HG02588 (cell line): ENCODE measurements at regions not wholly inside any gene's neighbourhood (a gene's known extent, or its start where the extent isn't known, plus 50 kb on each side); places are given as distances from the start of the nearest gene placed in this dataset.

Experiments used
- ATAC-seq: cut with Tn5 transposase; IDR thresholded peaks from one replicate; pipeline ENCODE4 v1.9.1; 2021; ENCODE audit warnings: mild to moderate bottlenecking, moderate library complexity; ENCODE audit not compliant: unreplicated experiment

- no peak for ATAC-seq
These were observed 64.1 kb upstream of the FOXC1 start for GRCh38 chr6:1545654-1546053.

- ATAC-seq, result no peak
These were observed 61.9 kb upstream of the FOXC1 start for GRCh38 chr6:1547785-1548184.

- ATAC-seq, result no peak
These were observed 58.5 kb upstream of the FOXC1 start for GRCh38 chr6:1551249-1551648.

GRCh38 chr6:1552296-1552761 is 57.4 kb upstream of the FOXC1 start:
- no peak for ATAC-seq

- ATAC-seq, result no peak
These were observed 56.1 kb upstream of the FOXC1 start for GRCh38 chr6:1553562-1554083.

GRCh38 chr6:1554141-1554475 is 55.6 kb upstream of the FOXC1 start:
- ATAC-seq, result no peak

- ATAC-seq, result no peak
These were observed 55.0 kb upstream of the FOXC1 start for GRCh38 chr6:1554476-1555310.

GRCh38 chr6:1558388-1558787 is 51.3 kb upstream of the FOXC1 start:
- ATAC-seq, result no peak
